ENCODE measurements at regions not wholly inside any gene's neighbourhood (a gene's known extent, or its start where the extent isn't known, plus 50 kb on each side); places are given as distances from the start of the nearest gene placed in this dataset.

- no peak for DNase-seq
Observed at GRCh38 chr1:218643281-218643680, 298.1 kb downstream of the TGFB2 start.

- DNase-seq = no peak
Observed at GRCh38 chr1:218643926-218644325, 298.8 kb downstream of the TGFB2 start.

- DNase-seq = no peak
Observed at GRCh38 chr1:218646288-218646687, 301.2 kb downstream of the TGFB2 start.

GRCh38 chr1:218656301-218657037, 311.3 kb downstream of the TGFB2 start:
- DNase-seq = no peak

DNA sequence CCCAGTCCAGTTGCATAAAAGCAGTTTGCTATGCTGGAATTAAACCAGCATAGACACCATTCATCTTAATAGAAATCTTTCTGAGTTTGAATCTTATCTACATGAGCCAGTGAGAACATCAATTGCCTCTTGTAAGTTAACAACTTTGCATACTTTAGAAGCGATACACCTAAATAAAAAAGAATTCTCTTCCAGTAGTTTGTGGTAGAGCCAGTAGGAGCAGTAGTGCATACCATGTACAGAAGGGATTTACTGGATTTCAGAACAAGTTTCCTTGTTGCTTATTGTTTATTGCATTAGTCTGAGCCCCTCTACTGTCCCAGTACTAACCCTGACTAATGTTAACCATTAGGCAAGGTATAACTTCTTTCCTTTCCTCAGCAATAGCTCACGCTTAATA, 313.1 kb downstream of the TGFB2 start:
- no peak for DNase-seq

GRCh38 chr1:218658899-218659298, 313.8 kb downstream of the TGFB2 start:
- no peak for DNase-seq

DNA sequence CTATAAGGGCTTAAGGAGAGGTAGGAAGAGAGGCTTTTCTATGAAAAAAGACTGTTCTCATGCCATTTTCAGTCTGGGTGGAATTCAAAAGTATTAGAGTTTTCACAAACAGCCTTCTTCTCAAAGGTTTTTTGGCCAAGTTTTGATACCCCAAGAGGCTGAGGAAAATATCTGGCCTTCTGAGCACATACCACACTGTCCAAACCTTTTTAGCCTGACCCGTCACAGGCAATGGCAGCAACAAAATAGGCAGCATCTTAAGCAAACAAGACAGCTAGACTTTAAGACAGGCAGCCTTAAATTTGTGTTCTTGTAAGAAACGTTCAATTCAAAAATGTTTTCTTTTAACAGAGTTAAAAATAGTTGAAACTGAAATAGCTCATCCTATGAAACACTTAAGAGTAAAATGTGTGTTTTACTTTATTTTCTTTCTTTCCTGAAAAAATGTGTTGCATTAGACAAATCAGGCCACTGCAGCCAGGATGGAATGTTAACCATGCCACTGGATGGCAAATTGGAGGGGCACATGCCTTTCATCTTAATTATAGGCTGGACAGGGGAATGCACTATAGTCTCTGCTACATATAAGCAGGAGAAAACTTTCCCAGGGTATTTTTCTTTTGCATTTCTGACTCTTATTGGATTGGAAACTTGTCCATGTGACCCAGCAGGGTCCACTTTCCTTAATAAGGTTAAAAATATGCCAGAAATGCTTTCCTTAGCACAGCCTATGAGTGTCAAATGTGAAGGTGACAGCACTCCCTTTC, 315.0 kb downstream of the TGFB2 start:
- no peak for DNase-seq

DNA sequence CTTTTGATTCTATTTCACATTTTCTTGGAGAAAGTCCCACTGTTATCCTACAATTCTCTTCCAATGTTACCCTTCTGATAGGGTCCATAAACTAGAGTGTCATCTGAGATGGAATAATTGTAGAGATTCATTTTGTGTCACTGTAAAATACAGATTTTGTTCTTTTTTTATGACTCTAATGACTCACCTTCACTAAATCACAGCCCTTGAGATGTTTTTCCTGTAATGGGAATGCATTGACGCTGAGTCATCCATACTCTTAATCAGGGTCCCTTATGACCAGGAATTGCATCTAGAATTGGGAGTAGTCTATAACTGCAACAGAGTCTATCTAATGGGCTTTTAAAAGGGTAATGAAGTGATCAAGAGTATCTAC, 315.5 kb downstream of the TGFB2 start:
- DNase-seq = no peak

DNA sequence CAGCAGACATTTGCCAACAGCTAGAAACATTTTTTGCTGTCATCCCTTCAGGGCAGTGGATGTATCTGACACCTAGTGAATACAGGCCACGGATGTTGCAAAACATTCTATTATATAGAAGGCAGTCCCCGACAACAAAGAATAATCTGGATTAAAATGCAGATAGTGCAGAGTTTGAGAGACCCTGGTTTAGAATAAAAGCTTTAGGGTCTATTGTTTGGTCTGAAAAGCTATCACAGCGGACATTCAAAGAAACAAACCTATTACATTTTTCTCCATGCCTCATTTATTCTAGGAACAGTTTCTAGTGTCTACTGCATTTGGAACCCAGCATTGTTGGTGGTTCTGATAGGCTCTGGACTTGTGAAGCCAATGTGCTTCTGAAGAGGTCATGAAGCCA, 316.3 kb downstream of the TGFB2 start:
- DNase-seq = no peak

DNA sequence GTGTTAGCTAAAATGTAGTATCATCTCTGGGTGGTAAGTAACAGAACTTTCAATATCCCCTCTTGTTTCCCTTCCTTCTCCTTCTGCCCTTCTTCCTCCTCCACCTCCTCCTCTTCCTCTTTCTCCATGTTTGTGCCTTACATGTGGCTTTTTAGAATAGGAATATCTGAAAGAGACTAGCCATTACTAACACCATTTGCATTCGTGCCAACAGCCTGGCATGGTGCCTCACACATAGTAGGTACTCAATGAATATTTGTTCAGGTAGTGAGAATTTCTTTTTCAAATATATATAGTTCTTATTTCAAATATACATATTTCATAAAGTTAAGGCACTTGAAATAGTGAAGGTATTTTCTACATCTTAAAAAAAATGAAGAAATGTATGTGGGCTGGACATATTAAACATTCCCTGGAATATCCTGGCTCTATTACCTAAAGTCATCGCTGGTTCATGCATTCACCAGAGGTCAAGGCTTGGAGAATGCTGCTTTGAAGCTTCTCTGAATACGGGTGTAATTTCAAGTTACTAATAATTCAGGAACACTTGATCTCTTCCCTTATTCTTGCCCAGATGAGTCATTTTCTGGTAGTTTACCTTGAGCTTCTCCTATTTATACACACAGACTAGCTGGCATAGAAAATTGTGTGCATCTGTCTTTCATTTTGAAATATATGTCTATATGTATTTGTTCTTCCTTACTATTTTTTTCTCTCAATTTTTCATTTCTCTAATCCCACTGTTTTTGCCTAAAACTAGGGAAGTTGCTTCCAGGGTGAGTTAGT, 319.4 kb downstream of the TGFB2 start:
- no peak for DNase-seq

GRCh38 chr1:218665221-218665620, 320.1 kb downstream of the TGFB2 start:
- DNase-seq = no peak

GRCh38 chr1:218666263-218666662, 321.1 kb downstream of the TGFB2 start:
- DNase-seq = no peak

- DNase-seq = no peak
Observed at GRCh38 chr1:218667781-218668516, 322.8 kb downstream of the TGFB2 start.

DNA sequence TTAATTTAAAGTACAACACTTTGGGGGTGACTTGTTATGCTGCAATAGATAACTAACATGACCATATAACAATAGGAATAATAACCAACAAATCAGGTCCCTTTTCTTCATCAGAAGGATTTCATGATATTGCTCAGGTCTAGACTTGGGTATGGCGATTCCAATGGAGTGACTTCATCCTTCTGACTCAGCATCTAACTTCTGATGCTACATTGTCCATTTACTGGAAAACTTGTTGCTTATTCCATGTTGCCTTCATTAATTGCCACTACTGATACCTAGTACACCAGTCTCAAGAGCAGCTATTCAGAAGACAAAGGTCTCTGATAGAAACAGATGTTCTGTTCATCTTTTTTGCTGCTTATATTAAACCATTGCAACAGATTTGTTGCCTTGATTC, 324.3 kb downstream of the TGFB2 start:
- DNase-seq = no peak

- DNase-seq = no peak
Observed at GRCh38 chr1:218670875-218671274, 325.7 kb downstream of the TGFB2 start.

GRCh38 chr1:218671573-218671972, 326.4 kb downstream of the TGFB2 start:
- DNase-seq = no peak

DNA sequence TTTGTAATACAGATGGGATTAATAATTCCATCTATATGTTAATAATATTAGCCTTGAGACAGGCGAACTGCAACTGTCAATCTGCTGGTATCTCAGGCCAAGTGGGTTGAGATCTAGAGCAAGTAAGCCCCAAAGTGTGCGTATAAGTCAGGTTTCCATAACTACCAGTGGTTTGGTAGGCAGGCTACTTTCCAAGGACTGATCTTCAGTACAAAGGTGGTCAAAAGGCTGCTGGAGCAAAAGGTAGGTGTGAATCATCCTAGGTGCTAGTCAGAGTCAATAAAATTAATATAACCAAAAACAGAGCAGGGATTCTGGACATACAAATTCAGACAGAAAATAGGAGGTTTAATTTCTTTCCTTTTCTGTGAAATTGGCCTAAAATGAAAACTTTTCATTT, 328.0 kb downstream of the TGFB2 start:
- DNase-seq = no peak

DNA sequence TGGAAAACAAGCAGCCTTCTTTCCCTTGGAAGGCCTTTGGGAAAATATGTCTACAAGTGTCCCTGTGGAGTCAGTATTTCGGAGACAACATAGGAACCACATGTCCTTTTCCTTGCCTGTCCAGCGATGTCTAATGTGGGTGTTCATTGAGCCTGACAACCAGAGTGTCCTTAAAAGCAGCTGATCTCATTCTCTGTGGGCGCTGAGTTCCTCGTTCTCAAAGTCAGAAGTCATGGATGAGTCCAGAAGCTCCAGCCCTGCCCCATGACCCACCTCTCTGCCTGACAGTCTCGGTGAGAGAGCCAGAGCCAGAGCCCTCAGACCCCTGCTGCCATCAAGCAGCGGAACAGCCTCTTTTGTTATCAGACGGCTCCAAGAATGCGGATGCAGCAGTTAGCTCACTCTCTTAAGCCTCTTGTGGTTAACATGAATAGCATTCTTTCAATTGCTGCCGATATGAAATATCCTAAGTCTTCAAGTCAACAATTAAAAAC, 329.2 kb downstream of the TGFB2 start:
- DNase-seq = no peak

DNA sequence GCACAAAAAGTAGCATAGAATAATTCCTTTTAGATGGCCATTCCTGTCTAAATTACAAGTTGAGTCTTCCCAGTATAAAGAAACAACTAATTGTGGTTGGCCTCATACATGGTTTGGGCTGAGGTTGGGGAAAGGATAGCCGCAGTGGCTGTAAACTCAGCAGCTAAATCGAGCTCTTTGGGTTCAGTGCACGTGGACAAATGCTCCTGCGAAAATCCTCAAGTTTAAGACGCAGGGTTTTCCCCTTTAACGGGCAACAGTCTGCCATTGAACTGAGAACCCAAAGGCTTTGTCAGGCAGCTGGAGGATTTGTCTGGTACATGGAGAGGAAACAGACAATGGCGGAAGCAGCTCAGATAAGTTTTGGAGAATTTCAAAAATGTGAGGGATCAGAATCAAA, 331.9 kb downstream of the TGFB2 start:
- no peak for DNase-seq

GRCh38 chr1:218679391-218679790, 334.3 kb downstream of the TGFB2 start:
- DNase-seq = no peak

GRCh38 chr1:218679988-218680748, 335.0 kb downstream of the TGFB2 start:
- DNase-seq = no peak

GRCh38 chr1:218683242-218683641, 338.1 kb downstream of the TGFB2 start:
- no peak for DNase-seq
